PFSK-1 (cell line): ENCODE measurements at regions not wholly inside any gene's neighbourhood (a gene's known extent, or its start where the extent isn't known, plus 50 kb on each side); places are given as distances from the start of the nearest gene placed in this dataset.

Source experiments
- POLR2AphosphoS5 ChIP-seq: IDR thresholded peaks from 2 replicates; pipeline ENCODE4 v1.6.1; 2012; ENCODE audit warnings: low read depth, mild to moderate bottlenecking, control low read depth, low read length, moderate library complexity
- TF ChIP-seq, protein P1 (sequence below), 2 experiments: IDR thresholded peaks; 2 replicates each; pipeline versions ENCODE4 v1.6.1 to v1.8.0; 2011 to 2012; ENCODE audit warnings: low read depth in 2 of 2, low read length in 2 of 2, control low read depth in 1 of 2, inconsistent platforms in 1 of 2, mild to moderate bottlenecking in 1 of 2, moderate library complexity in 1 of 2; ENCODE audit not compliant: insufficient read depth in 1 of 2

DNA sequence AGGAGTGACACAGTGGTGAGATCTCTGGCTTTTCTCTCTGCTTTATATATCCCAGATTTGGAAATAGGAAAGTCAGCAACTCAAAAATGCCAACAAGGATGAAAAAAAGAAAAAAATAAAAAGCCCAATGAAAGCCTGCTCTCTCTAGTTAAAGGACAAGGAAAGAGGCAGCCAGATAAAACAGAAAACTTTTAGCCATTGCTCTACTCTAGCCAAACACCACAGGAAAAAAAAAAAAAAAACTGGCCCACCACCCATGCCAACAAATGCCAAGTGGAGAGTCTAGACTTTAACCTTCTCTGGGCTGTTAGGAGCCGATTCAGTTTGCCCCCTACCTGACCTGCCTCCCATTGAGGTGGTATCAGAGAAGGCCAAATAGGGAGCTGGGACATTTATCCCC, 222.3 kb upstream of the TMTC1 start:
- TF ChIP-seq, protein P1, sequence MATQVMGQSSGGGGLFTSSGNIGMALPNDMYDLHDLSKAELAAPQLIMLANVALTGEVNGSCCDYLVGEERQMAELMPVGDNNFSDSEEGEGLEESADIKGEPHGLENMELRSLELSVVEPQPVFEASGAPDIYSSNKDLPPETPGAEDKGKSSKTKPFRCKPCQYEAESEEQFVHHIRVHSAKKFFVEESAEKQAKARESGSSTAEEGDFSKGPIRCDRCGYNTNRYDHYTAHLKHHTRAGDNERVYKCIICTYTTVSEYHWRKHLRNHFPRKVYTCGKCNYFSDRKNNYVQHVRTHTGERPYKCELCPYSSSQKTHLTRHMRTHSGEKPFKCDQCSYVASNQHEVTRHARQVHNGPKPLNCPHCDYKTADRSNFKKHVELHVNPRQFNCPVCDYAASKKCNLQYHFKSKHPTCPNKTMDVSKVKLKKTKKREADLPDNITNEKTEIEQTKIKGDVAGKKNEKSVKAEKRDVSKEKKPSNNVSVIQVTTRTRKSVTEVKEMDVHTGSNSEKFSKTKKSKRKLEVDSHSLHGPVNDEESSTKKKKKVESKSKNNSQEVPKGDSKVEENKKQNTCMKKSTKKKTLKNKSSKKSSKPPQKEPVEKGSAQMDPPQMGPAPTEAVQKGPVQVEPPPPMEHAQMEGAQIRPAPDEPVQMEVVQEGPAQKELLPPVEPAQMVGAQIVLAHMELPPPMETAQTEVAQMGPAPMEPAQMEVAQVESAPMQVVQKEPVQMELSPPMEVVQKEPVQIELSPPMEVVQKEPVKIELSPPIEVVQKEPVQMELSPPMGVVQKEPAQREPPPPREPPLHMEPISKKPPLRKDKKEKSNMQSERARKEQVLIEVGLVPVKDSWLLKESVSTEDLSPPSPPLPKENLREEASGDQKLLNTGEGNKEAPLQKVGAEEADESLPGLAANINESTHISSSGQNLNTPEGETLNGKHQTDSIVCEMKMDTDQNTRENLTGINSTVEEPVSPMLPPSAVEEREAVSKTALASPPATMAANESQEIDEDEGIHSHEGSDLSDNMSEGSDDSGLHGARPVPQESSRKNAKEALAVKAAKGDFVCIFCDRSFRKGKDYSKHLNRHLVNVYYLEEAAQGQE (IDR thresholded peaks at IDR 0.05; ENCODE audit: insufficient read depth in 1 of 2, low read depth in 2 of 2, low read length in 2 of 2): no peak
- TF ChIP-seq POLR2AphosphoS5: no peak
